ENCODE measurements at regions not wholly inside any gene's neighbourhood (a gene's known extent, or its start where the extent isn't known, plus 50 kb on each side); places are given as distances from the start of the nearest gene placed in this dataset.

DNA sequence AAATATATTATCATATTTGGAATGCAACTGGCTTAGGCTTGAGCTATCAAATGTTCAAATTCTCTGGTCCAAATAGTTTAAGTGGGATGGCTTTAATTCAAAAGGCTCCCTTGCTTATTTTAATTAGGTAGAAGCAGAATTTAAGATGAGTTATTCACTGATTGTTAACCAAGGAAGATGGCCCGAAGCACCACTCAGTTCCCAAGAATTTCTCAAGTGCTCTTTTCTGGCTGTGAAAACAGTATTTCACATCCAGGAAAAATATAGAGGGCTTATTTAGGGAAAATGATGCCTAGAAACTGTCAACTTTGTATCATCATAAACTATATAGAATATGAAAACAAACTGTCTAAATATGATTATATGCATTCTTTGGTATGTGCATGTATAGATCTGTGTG is 246.5 kb upstream of the SFRP2 start:
- TF ChIP-seq, protein P1, sequence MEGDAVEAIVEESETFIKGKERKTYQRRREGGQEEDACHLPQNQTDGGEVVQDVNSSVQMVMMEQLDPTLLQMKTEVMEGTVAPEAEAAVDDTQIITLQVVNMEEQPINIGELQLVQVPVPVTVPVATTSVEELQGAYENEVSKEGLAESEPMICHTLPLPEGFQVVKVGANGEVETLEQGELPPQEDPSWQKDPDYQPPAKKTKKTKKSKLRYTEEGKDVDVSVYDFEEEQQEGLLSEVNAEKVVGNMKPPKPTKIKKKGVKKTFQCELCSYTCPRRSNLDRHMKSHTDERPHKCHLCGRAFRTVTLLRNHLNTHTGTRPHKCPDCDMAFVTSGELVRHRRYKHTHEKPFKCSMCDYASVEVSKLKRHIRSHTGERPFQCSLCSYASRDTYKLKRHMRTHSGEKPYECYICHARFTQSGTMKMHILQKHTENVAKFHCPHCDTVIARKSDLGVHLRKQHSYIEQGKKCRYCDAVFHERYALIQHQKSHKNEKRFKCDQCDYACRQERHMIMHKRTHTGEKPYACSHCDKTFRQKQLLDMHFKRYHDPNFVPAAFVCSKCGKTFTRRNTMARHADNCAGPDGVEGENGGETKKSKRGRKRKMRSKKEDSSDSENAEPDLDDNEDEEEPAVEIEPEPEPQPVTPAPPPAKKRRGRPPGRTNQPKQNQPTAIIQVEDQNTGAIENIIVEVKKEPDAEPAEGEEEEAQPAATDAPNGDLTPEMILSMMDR (IDR thresholded peaks at IDR 0.05; ENCODE audit: low read depth, low read length): no peak
- TF ChIP-seq, protein P2, sequence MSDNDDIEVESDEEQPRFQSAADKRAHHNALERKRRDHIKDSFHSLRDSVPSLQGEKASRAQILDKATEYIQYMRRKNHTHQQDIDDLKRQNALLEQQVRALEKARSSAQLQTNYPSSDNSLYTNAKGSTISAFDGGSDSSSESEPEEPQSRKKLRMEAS (IDR thresholded peaks at IDR 0.05; ENCODE audit: low read depth, low read length): no peak

Data from NB4 (cell line).